ENCODE measurements at regions not wholly inside any gene's neighbourhood (a gene's known extent, or its start where the extent isn't known, plus 50 kb on each side); places are given as distances from the start of the nearest gene placed in this dataset.

- no peak for TF ChIP-seq POLR2A (IDR thresholded peaks at IDR 0.05)
- TF ChIP-seq, protein P1, sequence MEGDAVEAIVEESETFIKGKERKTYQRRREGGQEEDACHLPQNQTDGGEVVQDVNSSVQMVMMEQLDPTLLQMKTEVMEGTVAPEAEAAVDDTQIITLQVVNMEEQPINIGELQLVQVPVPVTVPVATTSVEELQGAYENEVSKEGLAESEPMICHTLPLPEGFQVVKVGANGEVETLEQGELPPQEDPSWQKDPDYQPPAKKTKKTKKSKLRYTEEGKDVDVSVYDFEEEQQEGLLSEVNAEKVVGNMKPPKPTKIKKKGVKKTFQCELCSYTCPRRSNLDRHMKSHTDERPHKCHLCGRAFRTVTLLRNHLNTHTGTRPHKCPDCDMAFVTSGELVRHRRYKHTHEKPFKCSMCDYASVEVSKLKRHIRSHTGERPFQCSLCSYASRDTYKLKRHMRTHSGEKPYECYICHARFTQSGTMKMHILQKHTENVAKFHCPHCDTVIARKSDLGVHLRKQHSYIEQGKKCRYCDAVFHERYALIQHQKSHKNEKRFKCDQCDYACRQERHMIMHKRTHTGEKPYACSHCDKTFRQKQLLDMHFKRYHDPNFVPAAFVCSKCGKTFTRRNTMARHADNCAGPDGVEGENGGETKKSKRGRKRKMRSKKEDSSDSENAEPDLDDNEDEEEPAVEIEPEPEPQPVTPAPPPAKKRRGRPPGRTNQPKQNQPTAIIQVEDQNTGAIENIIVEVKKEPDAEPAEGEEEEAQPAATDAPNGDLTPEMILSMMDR (IDR thresholded peaks at IDR 0.05): no peak
These were observed 64.8 kb upstream of the ZNF648 start for GRCh38 chr1:182126272-182126800.

All from ovary (tissue), 3 donors.